SK-N-SH treated with all-trans-retinoic acid at 6 μM for 48 hours (cell line): ENCODE measurements at regions not wholly inside any gene's neighbourhood (a gene's known extent, or its start where the extent isn't known, plus 50 kb on each side); places are given as distances from the start of the nearest gene placed in this dataset.

Source experiments
- ARNTL ChIP-seq: fragments of 450-650 bp; formaldehyde crosslinking; IDR thresholded peaks from 2 replicates; pipeline ENCODE4 v1.5.0; 2020; ENCODE audit warnings: low read depth, mild to moderate bottlenecking, moderate library complexity, borderline replicate concordance
- ESRRG ChIP-seq: fragments of 250-450 bp; sonication (Bioruptor Pico); IDR thresholded peaks from 2 replicates; pipeline ENCODE4 v1.6.1; 2021; ENCODE audit warnings: mild to moderate bottlenecking
- GLIS3 ChIP-seq: fragments of 250-450 bp; sonication (Bioruptor Pico); IDR thresholded peaks from 2 replicates; pipeline ENCODE4 v1.5.0; 2020; ENCODE audit warnings: mild to moderate bottlenecking, moderate library complexity
- ISL1 ChIP-seq: fragments of 250-450 bp; sonication (Bioruptor Pico); IDR thresholded peaks from 2 replicates; pipeline ENCODE4 v2.1.2; 2022; ENCODE audit warnings: mild to moderate bottlenecking, moderate library complexity
- OSR1 ChIP-seq: fragments of 250-450 bp; sonication (Bioruptor Pico); IDR thresholded peaks from 2 replicates; pipeline ENCODE4 v1.8.0; 2022; ENCODE audit warnings: moderate library complexity, mild to moderate bottlenecking, inconsistent platforms
- PPARA ChIP-seq: fragments of 250-450 bp; sonication (Bioruptor Pico); IDR thresholded peaks from 2 replicates; pipeline ENCODE4 v1.5.0; 2020; ENCODE audit warnings: mild to moderate bottlenecking, borderline replicate concordance
- RARB ChIP-seq: fragments of 250-450 bp; sonication (Bioruptor Pico); IDR thresholded peaks from 2 replicates; pipeline ENCODE4 v1.8.0; 2021; ENCODE audit warnings: mild to moderate bottlenecking, moderate library complexity
- TCF4 ChIP-seq: fragments of 250-450 bp; sonication (Bioruptor Pico); IDR thresholded peaks from 2 replicates; pipeline ENCODE4 v1.8.0; 2021; ENCODE audit warnings: mild to moderate bottlenecking, moderate library complexity, borderline replicate concordance
- TF ChIP-seq, protein P1 (sequence below): fragments of 250-450 bp; sonication (Bioruptor Pico); IDR thresholded peaks from 2 replicates; pipeline ENCODE4 v1.5.1; 2021; ENCODE audit warnings: mild to moderate bottlenecking, moderate library complexity
- TF ChIP-seq, protein P2 (sequence below): fragments of 250-450 bp; sonication (Bioruptor Pico); IDR thresholded peaks from 2 replicates; pipeline ENCODE4 v1.8.0; 2020; ENCODE audit warnings: mild to moderate bottlenecking, moderate library complexity, borderline replicate concordance

- TF ChIP-seq ISL1 (CRISPR knock-in tag) (no peak), OSR1 (no peak), ESRRG (CRISPR knock-in tag) (no peak), PPARA (CRISPR knock-in tag) (no peak), TCF4 (no peak), RARB (CRISPR knock-in tag) (no peak), ARNTL (no peak), GLIS3 (CRISPR knock-in tag) (no peak)
- TF ChIP-seq, protein P1, sequence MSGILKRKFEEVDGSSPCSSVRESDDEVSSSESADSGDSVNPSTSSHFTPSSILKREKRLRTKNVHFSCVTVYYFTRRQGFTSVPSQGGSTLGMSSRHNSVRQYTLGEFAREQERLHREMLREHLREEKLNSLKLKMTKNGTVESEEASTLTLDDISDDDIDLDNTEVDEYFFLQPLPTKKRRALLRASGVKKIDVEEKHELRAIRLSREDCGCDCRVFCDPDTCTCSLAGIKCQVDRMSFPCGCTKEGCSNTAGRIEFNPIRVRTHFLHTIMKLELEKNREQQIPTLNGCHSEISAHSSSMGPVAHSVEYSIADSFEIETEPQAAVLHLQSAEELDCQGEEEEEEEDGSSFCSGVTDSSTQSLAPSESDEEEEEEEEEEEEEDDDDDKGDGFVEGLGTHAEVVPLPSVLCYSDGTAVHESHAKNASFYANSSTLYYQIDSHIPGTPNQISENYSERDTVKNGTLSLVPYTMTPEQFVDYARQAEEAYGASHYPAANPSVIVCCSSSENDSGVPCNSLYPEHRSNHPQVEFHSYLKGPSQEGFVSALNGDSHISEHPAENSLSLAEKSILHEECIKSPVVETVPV (CRISPR knock-in tag), result no peak
- TF ChIP-seq, protein P2, sequence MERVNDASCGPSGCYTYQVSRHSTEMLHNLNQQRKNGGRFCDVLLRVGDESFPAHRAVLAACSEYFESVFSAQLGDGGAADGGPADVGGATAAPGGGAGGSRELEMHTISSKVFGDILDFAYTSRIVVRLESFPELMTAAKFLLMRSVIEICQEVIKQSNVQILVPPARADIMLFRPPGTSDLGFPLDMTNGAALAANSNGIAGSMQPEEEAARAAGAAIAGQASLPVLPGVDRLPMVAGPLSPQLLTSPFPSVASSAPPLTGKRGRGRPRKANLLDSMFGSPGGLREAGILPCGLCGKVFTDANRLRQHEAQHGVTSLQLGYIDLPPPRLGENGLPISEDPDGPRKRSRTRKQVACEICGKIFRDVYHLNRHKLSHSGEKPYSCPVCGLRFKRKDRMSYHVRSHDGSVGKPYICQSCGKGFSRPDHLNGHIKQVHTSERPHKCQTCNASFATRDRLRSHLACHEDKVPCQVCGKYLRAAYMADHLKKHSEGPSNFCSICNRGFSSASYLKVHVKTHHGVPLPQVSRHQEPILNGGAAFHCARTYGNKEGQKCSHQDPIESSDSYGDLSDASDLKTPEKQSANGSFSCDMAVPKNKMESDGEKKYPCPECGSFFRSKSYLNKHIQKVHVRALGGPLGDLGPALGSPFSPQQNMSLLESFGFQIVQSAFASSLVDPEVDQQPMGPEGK (CRISPR knock-in tag), result no peak
These were observed 567.1 kb downstream of the KCNJ2 start for GRCh38 chr17:70736375-70736957.
